ENCODE measurements at regions not wholly inside any gene's neighbourhood (a gene's known extent, or its start where the extent isn't known, plus 50 kb on each side); places are given as distances from the start of the nearest gene placed in this dataset.

DNA sequence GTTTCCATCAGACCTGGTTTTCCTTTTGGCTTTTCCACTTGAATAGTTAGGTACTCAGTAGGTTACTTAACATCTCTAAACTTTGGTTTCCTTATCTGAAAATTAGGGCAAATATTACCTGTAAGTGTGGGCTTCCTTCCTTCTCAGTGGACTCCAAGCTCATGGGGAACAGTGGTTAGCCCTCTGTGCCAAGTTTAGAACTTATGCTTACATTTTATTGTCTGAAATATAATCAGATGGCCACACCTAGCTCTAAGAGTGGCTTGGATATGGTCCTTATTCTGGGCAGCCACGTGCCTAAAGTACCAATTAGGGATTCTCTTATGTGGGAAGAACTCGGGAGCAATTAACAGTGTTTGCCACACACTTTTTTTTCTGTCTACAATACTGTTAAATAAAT is 133.9 kb downstream of the UCHL1 start:
- BruUV-seq (replicated peaks), result no TSS peak
- H3K36me3 ChIP-seq (ENCODE audit: control insufficient read depth, insufficient read depth, low read length), result no peaks in the 10 kb centered on the region
- ChIA-PET CTCF (no interaction called here), POLR2A (no interaction called here)
- no peaks in the 10 kb centered on the region for H3K4me1 ChIP-seq (ENCODE audit: control insufficient read depth, insufficient read depth, low read length)
- TF ChIP-seq SIN3A (IDR thresholded peaks at IDR 0.05; ENCODE audit: borderline replicate concordance, insufficient read depth, low read depth, low read length), result no peak
- TF ChIP-seq TCF7L2 (IDR thresholded peaks at IDR 0.05; ENCODE audit: low read depth, low read length), result no peak
- no peak for TF ChIP-seq POLR2AphosphoS5 (IDR thresholded peaks at IDR 0.05; ENCODE audit: low read depth, low read length)
- TF ChIP-seq, protein P1, sequence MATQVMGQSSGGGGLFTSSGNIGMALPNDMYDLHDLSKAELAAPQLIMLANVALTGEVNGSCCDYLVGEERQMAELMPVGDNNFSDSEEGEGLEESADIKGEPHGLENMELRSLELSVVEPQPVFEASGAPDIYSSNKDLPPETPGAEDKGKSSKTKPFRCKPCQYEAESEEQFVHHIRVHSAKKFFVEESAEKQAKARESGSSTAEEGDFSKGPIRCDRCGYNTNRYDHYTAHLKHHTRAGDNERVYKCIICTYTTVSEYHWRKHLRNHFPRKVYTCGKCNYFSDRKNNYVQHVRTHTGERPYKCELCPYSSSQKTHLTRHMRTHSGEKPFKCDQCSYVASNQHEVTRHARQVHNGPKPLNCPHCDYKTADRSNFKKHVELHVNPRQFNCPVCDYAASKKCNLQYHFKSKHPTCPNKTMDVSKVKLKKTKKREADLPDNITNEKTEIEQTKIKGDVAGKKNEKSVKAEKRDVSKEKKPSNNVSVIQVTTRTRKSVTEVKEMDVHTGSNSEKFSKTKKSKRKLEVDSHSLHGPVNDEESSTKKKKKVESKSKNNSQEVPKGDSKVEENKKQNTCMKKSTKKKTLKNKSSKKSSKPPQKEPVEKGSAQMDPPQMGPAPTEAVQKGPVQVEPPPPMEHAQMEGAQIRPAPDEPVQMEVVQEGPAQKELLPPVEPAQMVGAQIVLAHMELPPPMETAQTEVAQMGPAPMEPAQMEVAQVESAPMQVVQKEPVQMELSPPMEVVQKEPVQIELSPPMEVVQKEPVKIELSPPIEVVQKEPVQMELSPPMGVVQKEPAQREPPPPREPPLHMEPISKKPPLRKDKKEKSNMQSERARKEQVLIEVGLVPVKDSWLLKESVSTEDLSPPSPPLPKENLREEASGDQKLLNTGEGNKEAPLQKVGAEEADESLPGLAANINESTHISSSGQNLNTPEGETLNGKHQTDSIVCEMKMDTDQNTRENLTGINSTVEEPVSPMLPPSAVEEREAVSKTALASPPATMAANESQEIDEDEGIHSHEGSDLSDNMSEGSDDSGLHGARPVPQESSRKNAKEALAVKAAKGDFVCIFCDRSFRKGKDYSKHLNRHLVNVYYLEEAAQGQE (IDR thresholded peaks at IDR 0.05; ENCODE audit: insufficient read depth in 1 of 2, low read depth in 2 of 2, low read length in 1 of 2), result no peak
- TF ChIP-seq, protein P2, sequence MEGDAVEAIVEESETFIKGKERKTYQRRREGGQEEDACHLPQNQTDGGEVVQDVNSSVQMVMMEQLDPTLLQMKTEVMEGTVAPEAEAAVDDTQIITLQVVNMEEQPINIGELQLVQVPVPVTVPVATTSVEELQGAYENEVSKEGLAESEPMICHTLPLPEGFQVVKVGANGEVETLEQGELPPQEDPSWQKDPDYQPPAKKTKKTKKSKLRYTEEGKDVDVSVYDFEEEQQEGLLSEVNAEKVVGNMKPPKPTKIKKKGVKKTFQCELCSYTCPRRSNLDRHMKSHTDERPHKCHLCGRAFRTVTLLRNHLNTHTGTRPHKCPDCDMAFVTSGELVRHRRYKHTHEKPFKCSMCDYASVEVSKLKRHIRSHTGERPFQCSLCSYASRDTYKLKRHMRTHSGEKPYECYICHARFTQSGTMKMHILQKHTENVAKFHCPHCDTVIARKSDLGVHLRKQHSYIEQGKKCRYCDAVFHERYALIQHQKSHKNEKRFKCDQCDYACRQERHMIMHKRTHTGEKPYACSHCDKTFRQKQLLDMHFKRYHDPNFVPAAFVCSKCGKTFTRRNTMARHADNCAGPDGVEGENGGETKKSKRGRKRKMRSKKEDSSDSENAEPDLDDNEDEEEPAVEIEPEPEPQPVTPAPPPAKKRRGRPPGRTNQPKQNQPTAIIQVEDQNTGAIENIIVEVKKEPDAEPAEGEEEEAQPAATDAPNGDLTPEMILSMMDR (IDR thresholded peaks at IDR 0.05), result no peak
- intact Hi-C loops (cut with micrococcal nuclease; ENCODE audit: unreplicated experiment), result no loop called here
- no peak overlapping the region for H3K4me3 ChIP-seq (ENCODE audit: low read depth in 2 of 2, low read length in 2 of 2)
- no peaks in the 10 kb centered on the region; the same call in 1 of the 2 replicates for H3K27me3 ChIP-seq (ENCODE audit: control insufficient read depth, insufficient read depth, low read length)
- no peak overlapping the region for H3K27ac ChIP-seq (ENCODE audit: low read length)
- ATAC-seq (no peak), DNase-seq (ENCODE audit: low read depth, low spot score) (no peak)
- in situ Hi-C loops (cut with HindIII; ENCODE audit: low pct_unique_long_range_greater_than_20kb, low sequenced_read_pairs), result no loop called here
- H3K9me3 ChIP-seq (ENCODE audit: control insufficient read depth, insufficient read depth, low read depth, low read length), result no peaks in the 10 kb centered on the region

DNA sequence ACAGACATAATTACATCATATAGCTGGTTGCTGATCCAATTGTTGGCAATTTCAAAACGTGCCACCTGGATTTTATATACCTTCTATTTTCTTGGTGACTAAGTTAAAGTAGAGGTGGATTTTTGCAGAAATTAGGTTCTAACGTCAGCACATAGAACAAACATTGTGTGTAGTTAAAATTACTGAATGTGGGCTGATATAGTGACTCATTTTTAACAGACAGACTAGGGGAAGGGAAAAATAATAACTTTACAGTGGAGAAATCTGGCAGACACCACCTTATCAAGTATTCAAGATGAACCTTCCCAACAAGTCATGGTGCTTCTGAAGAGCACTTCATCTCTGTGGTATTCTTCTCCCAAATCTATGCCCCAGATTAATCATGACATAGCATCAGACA is 134.5 kb downstream of the UCHL1 start:
- in situ Hi-C loops (cut with HindIII; ENCODE audit: low pct_unique_long_range_greater_than_20kb, low sequenced_read_pairs) (no loop called here), intact Hi-C loops (cut with micrococcal nuclease; ENCODE audit: unreplicated experiment) (no loop called here)
- H3K36me3 ChIP-seq (ENCODE audit: control insufficient read depth, insufficient read depth, low read length), result no peaks in the 10 kb centered on the region
- H3K27ac ChIP-seq (ENCODE audit: low read length), result no peak overlapping the region
- ChIA-PET POLR2A (no interaction called here), CTCF (no interaction called here)
- no peaks in the 10 kb centered on the region for H3K9me3 ChIP-seq (ENCODE audit: control insufficient read depth, insufficient read depth, low read depth, low read length)
- no peaks in the 10 kb centered on the region for H3K4me1 ChIP-seq (ENCODE audit: control insufficient read depth, insufficient read depth, low read length)
- DNase-seq (ENCODE audit: low read depth, low spot score) (no peak), ATAC-seq (no peak)
- no peaks in the 10 kb centered on the region; the same call in 1 of the 2 replicates for H3K27me3 ChIP-seq (ENCODE audit: control insufficient read depth, insufficient read depth, low read length)
- no TSS peak for BruUV-seq (replicated peaks)
- TF ChIP-seq POLR2AphosphoS5 (IDR thresholded peaks at IDR 0.05; ENCODE audit: low read depth, low read length) (no peak), TCF7L2 (IDR thresholded peaks at IDR 0.05; ENCODE audit: low read depth, low read length) (no peak), SIN3A (IDR thresholded peaks at IDR 0.05; ENCODE audit: borderline replicate concordance, insufficient read depth, low read depth, low read length) (no peak)
- TF ChIP-seq, protein P2 (IDR thresholded peaks at IDR 0.05), result no peak
- TF ChIP-seq, protein P1 (IDR thresholded peaks at IDR 0.05; ENCODE audit: insufficient read depth in 1 of 2, low read depth in 2 of 2, low read length in 1 of 2), result no peak
- H3K4me3 ChIP-seq (ENCODE audit: low read depth in 2 of 2, low read length in 2 of 2), result no peak overlapping the region

Data from Panc1 (cell line).